PFSK-1 (cell line): ENCODE measurements at regions not wholly inside any gene's neighbourhood (a gene's known extent, or its start where the extent isn't known, plus 50 kb on each side); places are given as distances from the start of the nearest gene placed in this dataset.

Experiments
- FOXP2 ChIP-seq: optimal IDR thresholded peaks from 2 replicates; pipeline ENCODE3; 2011; ENCODE audit warnings: borderline replicate concordance, control low read depth, inconsistent platforms; ENCODE audit not compliant: insufficient read depth; ENCODE audit errors: extremely low read length, extremely low read depth
- POLR2AphosphoS5 ChIP-seq: IDR thresholded peaks from 2 replicates; pipeline ENCODE4 v1.6.1; 2012; ENCODE audit warnings: low read depth, mild to moderate bottlenecking, control low read depth, low read length, moderate library complexity
- REST ChIP-seq, 2 experiments: IDR thresholded peaks; 2 replicates each; pipeline versions ENCODE4 v1.6.1 to v1.8.0; 2011 to 2012; ENCODE audit warnings: low read depth in 2 of 2, low read length in 2 of 2, control low read depth in 1 of 2, inconsistent platforms in 1 of 2, mild to moderate bottlenecking in 1 of 2, moderate library complexity in 1 of 2; ENCODE audit not compliant: insufficient read depth in 1 of 2
- SIN3A ChIP-seq: IDR thresholded peaks from 2 replicates; pipeline ENCODE4 v1.6.1; 2012; ENCODE audit warnings: mild to moderate bottlenecking, low read length, moderate library complexity, borderline replicate concordance; ENCODE audit not compliant: insufficient read depth
- TAF1 ChIP-seq: IDR thresholded peaks from 2 replicates; pipeline ENCODE4 v1.6.1; 2012; ENCODE audit warnings: low read length, control low read depth, borderline replicate concordance; ENCODE audit not compliant: insufficient read depth

GRCh38 chr10:106502641-106503040, 661.9 kb downstream of the SORCS1 start:
- no peak for TF ChIP-seq REST (IDR thresholded peaks at IDR 0.05; ENCODE audit: insufficient read depth in 1 of 2, low read depth in 2 of 2, low read length in 2 of 2)
- no peak for TF ChIP-seq FOXP2
- no peak for TF ChIP-seq SIN3A
- TF ChIP-seq POLR2AphosphoS5, result no peak
- no peak for TF ChIP-seq TAF1

GRCh38 chr10:106500925-106501525, 663.5 kb downstream of the SORCS1 start:
- TF ChIP-seq TAF1 (no peak), POLR2AphosphoS5 (no peak), FOXP2 (no peak), REST (IDR thresholded peaks at IDR 0.05; ENCODE audit: insufficient read depth in 1 of 2, low read depth in 2 of 2, low read length in 2 of 2) (no peak), SIN3A (no peak)

- no peak for TF ChIP-seq SIN3A
- no peak for TF ChIP-seq FOXP2
- no peak for TF ChIP-seq TAF1
These were observed 664.2 kb downstream of the SORCS1 start for GRCh38 chr10:106500041-106500924.

- no peak for TF ChIP-seq FOXP2
- no peak for TF ChIP-seq REST (IDR thresholded peaks at IDR 0.05; ENCODE audit: insufficient read depth in 1 of 2, low read depth in 2 of 2, low read length in 2 of 2)
- TF ChIP-seq SIN3A, result no peak
- TF ChIP-seq TAF1, result no peak
- no peak for TF ChIP-seq POLR2AphosphoS5
These were observed 665.1 kb downstream of the SORCS1 start for GRCh38 chr10:106499448-106499847.

- TF ChIP-seq TAF1, result no peak
- no peak for TF ChIP-seq POLR2AphosphoS5
- TF ChIP-seq REST (IDR thresholded peaks at IDR 0.05; ENCODE audit: insufficient read depth in 1 of 2, low read depth in 2 of 2, low read length in 2 of 2), result no peak
- no peak for TF ChIP-seq FOXP2
- TF ChIP-seq SIN3A, result no peak
These were observed 665.8 kb downstream of the SORCS1 start for GRCh38 chr10:106498675-106499074.
